ENCODE measurements at regions not wholly inside any gene's neighbourhood (a gene's known extent, or its start where the extent isn't known, plus 50 kb on each side); places are given as distances from the start of the nearest gene placed in this dataset.

DNA sequence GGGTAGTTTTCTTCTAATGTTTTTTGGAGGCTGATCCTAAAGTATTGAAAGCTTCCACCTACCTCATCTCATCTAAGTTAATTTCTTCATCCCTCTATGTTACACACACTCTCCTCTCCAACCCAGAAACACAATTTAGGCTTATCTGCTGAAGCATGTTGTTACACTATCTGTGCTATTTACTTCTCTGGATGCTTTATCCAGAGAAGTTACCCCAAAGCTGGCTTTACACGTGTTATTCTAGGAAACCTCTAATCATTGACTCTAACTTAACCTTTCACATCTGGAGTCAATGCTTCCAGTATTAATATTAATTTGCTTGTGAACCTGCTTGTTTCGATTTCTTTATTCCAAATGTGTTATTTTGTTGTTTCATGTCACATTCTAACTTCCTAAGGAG, 87.3 kb upstream of the NMU start:
- no peaks in the 10 kb centered on the region for H3K4me1 ChIP-seq (ENCODE audit: insufficient read depth)
- no peak overlapping the region for H3K4me3 ChIP-seq
- no peaks in the 10 kb centered on the region for H3K36me3 Mint-ChIP-seq (ENCODE audit: low read depth)
- H3K27ac Mint-ChIP-seq, result no peak overlapping the region
- no peak overlapping the region for H3K4me3 Mint-ChIP-seq
- no peaks in the 10 kb centered on the region for H3K9me2 ChIP-seq (ENCODE audit: insufficient read depth)
- H2AFZ ChIP-seq, result peak overlapping the region; percentile 65; the same call in 1 of the 2 replicates
- no peak overlapping the region for H3K27ac ChIP-seq (ENCODE audit: low read depth)
- peaks cover 1% of the 10 kb centered on the region for H3K27me3 Mint-ChIP-seq (ENCODE audit: insufficient read depth, low read depth, poor library complexity)
- no peaks in the 10 kb centered on the region for H3K79me2 ChIP-seq (replicated peaks; ENCODE audit: insufficient read depth)
- H4K20me1 ChIP-seq (replicated peaks; ENCODE audit: insufficient read depth), result no peaks in the 10 kb centered on the region
- no peaks in the 10 kb centered on the region for H3K36me3 ChIP-seq (ENCODE audit: insufficient read depth)
- no peak for TF ChIP-seq EZH2 (IDR thresholded peaks at IDR 0.05; ENCODE audit: low read depth, unreplicated experiment)
- no peaks in the 10 kb centered on the region for H3F3A ChIP-seq (replicated peaks; ENCODE audit: low read depth)
- no peak for DNase-seq (ENCODE audit: low spot score)
- no peaks in the 10 kb centered on the region for H3K27me3 ChIP-seq (ENCODE audit: insufficient read depth)
- H3K4me1 Mint-ChIP-seq, result peaks cover 3% of the 10 kb centered on the region; the same call in 1 of the 3 replicates
- H3K4me2 ChIP-seq, result no peak overlapping the region
- H3K9me3 Mint-ChIP-seq, result no peaks in the 10 kb centered on the region; the same call in 2 of the 3 replicates
- no peak for ATAC-seq

DNA sequence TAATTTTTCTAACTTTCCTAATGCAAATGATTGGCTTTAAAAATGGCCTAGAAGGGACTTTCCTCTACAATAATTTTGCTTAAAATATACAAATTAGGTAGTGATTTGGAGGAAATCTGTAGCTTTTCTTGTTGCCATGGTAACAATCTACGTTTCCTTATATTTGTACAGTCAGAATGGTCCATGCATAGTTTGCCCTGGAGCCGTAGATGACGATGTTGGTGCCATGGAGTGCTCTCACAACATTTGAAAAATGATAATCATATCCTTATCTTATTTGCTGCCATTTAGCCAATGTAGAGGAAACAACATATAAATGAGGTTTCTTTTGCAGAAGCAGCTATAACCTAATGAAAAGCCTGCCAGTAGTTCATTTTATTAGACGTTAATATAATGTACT, 89.0 kb upstream of the NMU start:
- Histone ChIP-seq H3F3A (replicated peaks; ENCODE audit: low read depth) (no peaks in the 10 kb centered on the region), H2AFZ (no peak overlapping the region), H3K36me3 (ENCODE audit: insufficient read depth) (no peaks in the 10 kb centered on the region), H3K27me3 (ENCODE audit: insufficient read depth) (no peaks in the 10 kb centered on the region), H3K4me1 (ENCODE audit: insufficient read depth) (no peaks in the 10 kb centered on the region), H3K4me2 (no peak overlapping the region), H3K4me3 (no peak overlapping the region), H3K9me2 (ENCODE audit: insufficient read depth) (no peaks in the 10 kb centered on the region), H3K79me2 (replicated peaks; ENCODE audit: insufficient read depth) (no peaks in the 10 kb centered on the region), H3K27ac (ENCODE audit: low read depth) (no peak overlapping the region), H4K20me1 (replicated peaks; ENCODE audit: insufficient read depth) (no peaks in the 10 kb centered on the region)
- Mint-ChIP-seq H3K27ac (no peak overlapping the region), H3K9me3 (no peaks in the 10 kb centered on the region; the same call in 2 of the 3 replicates), H3K4me3 (no peak overlapping the region), H3K4me1 (peaks cover 6% of the 10 kb centered on the region; the same call in 2 of the 3 replicates), H3K27me3 (ENCODE audit: insufficient read depth, low read depth, poor library complexity) (peaks cover 1% of the 10 kb centered on the region), H3K36me3 (ENCODE audit: low read depth) (no peaks in the 10 kb centered on the region)
- ATAC-seq (no peak), DNase-seq (ENCODE audit: low spot score) (no peak)
- TF ChIP-seq EZH2phosphoT487 (IDR thresholded peaks at IDR 0.05; ENCODE audit: unreplicated experiment) (no peak), ZNF114 (CRISPR knock-in tag; IDR thresholded peaks at IDR 0.05) (no peak), EZH2 (IDR thresholded peaks at IDR 0.05; ENCODE audit: low read depth, unreplicated experiment) (no peak), NANOG (IDR thresholded peaks at IDR 0.05; ENCODE audit: borderline replicate concordance) (no peak), ZNF331 (CRISPR knock-in tag; IDR thresholded peaks at IDR 0.05; ENCODE audit: low read depth) (no peak), POLR2AphosphoS5 (IDR thresholded peaks at IDR 0.05; ENCODE audit: low read depth) (no peak), JUNB (IDR thresholded peaks at IDR 0.05; ENCODE audit: unreplicated experiment) (no peak)
- TF ChIP-seq, protein P1, sequence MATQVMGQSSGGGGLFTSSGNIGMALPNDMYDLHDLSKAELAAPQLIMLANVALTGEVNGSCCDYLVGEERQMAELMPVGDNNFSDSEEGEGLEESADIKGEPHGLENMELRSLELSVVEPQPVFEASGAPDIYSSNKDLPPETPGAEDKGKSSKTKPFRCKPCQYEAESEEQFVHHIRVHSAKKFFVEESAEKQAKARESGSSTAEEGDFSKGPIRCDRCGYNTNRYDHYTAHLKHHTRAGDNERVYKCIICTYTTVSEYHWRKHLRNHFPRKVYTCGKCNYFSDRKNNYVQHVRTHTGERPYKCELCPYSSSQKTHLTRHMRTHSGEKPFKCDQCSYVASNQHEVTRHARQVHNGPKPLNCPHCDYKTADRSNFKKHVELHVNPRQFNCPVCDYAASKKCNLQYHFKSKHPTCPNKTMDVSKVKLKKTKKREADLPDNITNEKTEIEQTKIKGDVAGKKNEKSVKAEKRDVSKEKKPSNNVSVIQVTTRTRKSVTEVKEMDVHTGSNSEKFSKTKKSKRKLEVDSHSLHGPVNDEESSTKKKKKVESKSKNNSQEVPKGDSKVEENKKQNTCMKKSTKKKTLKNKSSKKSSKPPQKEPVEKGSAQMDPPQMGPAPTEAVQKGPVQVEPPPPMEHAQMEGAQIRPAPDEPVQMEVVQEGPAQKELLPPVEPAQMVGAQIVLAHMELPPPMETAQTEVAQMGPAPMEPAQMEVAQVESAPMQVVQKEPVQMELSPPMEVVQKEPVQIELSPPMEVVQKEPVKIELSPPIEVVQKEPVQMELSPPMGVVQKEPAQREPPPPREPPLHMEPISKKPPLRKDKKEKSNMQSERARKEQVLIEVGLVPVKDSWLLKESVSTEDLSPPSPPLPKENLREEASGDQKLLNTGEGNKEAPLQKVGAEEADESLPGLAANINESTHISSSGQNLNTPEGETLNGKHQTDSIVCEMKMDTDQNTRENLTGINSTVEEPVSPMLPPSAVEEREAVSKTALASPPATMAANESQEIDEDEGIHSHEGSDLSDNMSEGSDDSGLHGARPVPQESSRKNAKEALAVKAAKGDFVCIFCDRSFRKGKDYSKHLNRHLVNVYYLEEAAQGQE (IDR thresholded peaks at IDR 0.05; ENCODE audit: unreplicated experiment), result no peak
- TF ChIP-seq, protein P2, sequence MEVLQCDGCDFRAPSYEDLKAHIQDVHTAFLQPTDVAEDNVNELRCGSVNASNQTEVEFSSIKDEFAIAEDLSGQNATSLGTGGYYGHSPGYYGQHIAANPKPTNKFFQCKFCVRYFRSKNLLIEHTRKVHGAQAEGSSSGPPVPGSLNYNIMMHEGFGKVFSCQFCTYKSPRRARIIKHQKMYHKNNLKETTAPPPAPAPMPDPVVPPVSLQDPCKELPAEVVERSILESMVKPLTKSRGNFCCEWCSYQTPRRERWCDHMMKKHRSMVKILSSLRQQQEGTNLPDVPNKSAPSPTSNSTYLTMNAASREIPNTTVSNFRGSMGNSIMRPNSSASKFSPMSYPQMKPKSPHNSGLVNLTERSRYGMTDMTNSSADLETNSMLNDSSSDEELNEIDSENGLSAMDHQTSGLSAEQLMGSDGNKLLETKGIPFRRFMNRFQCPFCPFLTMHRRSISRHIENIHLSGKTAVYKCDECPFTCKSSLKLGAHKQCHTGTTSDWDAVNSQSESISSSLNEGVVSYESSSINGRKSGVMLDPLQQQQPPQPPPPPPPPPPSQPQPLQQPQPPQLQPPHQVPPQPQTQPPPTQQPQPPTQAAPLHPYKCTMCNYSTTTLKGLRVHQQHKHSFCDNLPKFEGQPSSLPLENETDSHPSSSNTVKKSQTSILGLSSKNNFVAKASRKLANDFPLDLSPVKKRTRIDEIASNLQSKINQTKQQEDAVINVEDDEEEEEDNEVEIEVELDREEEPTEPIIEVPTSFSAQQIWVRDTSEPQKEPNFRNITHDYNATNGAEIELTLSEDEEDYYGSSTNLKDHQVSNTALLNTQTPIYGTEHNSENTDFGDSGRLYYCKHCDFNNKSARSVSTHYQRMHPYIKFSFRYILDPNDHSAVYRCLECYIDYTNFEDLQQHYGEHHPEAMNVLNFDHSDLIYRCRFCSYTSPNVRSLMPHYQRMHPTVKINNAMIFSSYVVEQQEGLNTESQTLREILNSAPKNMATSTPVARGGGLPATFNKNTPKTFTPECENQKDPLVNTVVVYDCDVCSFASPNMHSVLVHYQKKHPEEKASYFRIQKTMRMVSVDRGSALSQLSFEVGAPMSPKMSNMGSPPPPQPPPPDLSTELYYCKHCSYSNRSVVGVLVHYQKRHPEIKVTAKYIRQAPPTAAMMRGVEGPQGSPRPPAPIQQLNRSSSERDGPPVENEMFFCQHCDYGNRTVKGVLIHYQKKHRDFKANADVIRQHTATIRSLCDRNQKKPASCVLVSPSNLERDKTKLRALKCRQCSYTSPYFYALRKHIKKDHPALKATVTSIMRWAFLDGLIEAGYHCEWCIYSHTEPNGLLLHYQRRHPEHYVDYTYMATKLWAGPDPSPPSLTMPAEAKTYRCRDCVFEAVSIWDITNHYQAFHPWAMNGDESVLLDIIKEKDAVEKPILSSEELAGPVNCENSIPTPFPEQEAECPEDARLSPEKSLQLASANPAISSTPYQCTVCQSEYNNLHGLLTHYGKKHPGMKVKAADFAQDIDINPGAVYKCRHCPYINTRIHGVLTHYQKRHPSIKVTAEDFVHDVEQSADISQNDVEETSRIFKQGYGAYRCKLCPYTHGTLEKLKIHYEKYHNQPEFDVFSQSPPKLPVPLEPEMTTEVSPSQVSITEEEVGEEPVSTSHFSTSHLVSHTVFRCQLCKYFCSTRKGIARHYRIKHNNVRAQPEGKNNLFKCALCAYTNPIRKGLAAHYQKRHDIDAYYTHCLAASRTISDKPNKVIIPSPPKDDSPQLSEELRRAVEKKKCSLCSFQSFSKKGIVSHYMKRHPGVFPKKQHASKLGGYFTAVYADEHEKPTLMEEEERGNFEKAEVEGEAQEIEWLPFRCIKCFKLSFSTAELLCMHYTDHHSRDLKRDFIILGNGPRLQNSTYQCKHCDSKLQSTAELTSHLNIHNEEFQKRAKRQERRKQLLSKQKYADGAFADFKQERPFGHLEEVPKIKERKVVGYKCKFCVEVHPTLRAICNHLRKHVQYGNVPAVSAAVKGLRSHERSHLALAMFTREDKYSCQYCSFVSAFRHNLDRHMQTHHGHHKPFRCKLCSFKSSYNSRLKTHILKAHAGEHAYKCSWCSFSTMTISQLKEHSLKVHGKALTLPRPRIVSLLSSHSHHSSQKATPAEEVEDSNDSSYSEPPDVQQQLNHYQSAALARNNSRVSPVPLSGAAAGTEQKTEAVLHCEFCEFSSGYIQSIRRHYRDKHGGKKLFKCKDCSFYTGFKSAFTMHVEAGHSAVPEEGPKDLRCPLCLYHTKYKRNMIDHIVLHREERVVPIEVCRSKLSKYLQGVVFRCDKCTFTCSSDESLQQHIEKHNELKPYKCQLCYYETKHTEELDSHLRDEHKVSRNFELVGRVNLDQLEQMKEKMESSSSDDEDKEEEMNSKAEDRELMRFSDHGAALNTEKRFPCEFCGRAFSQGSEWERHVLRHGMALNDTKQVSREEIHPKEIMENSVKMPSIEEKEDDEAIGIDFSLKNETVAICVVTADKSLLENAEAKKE (CRISPR knock-in tag; IDR thresholded peaks at IDR 0.05), result no peak
- TF ChIP-seq, protein P3, sequence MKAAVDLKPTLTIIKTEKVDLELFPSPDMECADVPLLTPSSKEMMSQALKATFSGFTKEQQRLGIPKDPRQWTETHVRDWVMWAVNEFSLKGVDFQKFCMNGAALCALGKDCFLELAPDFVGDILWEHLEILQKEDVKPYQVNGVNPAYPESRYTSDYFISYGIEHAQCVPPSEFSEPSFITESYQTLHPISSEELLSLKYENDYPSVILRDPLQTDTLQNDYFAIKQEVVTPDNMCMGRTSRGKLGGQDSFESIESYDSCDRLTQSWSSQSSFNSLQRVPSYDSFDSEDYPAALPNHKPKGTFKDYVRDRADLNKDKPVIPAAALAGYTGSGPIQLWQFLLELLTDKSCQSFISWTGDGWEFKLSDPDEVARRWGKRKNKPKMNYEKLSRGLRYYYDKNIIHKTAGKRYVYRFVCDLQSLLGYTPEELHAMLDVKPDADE (IDR thresholded peaks at IDR 0.05), result no peak
